HepG2 (cell line): ENCODE measurements at regions not wholly inside any gene's neighbourhood (a gene's known extent, or its start where the extent isn't known, plus 50 kb on each side); places are given as distances from the start of the nearest gene placed in this dataset.

ENCODE experiments used
- ATAC-seq: fragments of 200-7000 bp; cut with Tn5 transposase; 3 replicates; pipeline ENCODE4 v1.9.1; 2020; ENCODE audit warnings: mild to moderate bottlenecking, moderate library complexity
- BruUV-seq: library from RNA; stranded (reverse); fragments of 400-500 nt; replicated peaks from 2 replicates; lab custom pipeline; 2021; lab: Mats Ljungman, UMichigan
- CTCF ChIA-PET: fragments of 300-600 bp; formaldehyde crosslinking; extraction: SDS; loops from one replicate; lab custom pipeline; 2021; ENCODE audit warnings: low total read pairs, inconsistent platforms, low intra/inter-chr PET ratio; lab: Yijun Ruan, JAX
- POLR2A ChIA-PET: fragments of 350-600 bp; sonication (Branson Sonifier 250); formaldehyde crosslinking; loops from one replicate; lab custom pipeline; 2020; ENCODE audit warnings: antibody characterized with exemption, inconsistent platforms; lab: Yijun Ruan, JAX
- DNase-seq: peaks from one replicate; pipeline ENCODE4 v3.0.0-alpha.2; 2015; ENCODE audit warnings: low spot score
- FAIRE-seq: peaks from 3 replicates; lab custom pipeline; 2011; peaks lifted over from hg19 to GRCh38; lab: Jason Lieb, UNC
- H2AFZ ChIP-seq: one replicate; pipeline ENCODE4 v1.6.1; 2011; ENCODE audit warnings: low read length, inconsistent platforms
- H3K27ac ChIP-seq: fragments of 300-600 bp; 3 replicates; pipeline ENCODE4 v1.8.0; 2011; ENCODE audit warnings: mixed run types, mild to moderate bottlenecking, mixed read lengths, low read length, inconsistent platforms; ENCODE audit not compliant: insufficient read depth; ENCODE audit errors: extremely low read length
- H3K27me3 ChIP-seq, 2 experiments: fragments of 200-600 bp in 1 of 2; 2 replicates in 1 of 2; 3 replicates in 1 of 2; pipeline versions ENCODE4 v1.6.0 to v1.8.0; 2011; ENCODE audit warnings: low read length in 2 of 2, mild to moderate bottlenecking in 2 of 2, moderate library complexity in 2 of 2, inconsistent platforms in 1 of 2; ENCODE audit not compliant: insufficient read depth in 2 of 2, control insufficient read depth in 1 of 2
- H3K36me3 ChIP-seq, 2 experiments: fragments of 200-600 bp in 1 of 2; replicated peaks in 1 of 2; 2 replicates in 1 of 2; 3 replicates in 1 of 2; pipeline versions ENCODE4 v1.5.1 to v1.8.0; 2011; ENCODE audit warnings: low read length in 2 of 2, inconsistent platforms in 1 of 2; ENCODE audit not compliant: insufficient read depth in 2 of 2, control insufficient read depth in 1 of 2
- H3K4me1 ChIP-seq: 2 replicates; pipeline ENCODE4 v1.5.1; 2012; ENCODE audit warnings: low read length, inconsistent platforms; ENCODE audit not compliant: insufficient read depth
- H3K4me2 ChIP-seq: 2 replicates; pipeline ENCODE4 v1.6.0; 2011; ENCODE audit warnings: low read depth, low read length, inconsistent platforms
- H3K4me3 ChIP-seq, 3 experiments: fragments of 200-600 bp in 1 of 3; sonication (generic), shearing (Covaris generic) in 1 of 3; replicated peaks in 1 of 3; 2 replicates each; pipeline ENCODE4 v1.5.1; 2011 to 2016; ENCODE audit warnings: low read length in 3 of 3, inconsistent platforms in 2 of 3, low read depth in 2 of 3, mild to moderate bottlenecking in 2 of 3, control low read depth in 1 of 3, mixed read lengths in 1 of 3; ENCODE audit not compliant: insufficient read depth in 1 of 3
- H3K79me2 ChIP-seq: one replicate; pipeline ENCODE4 v1.6.1; 2011; ENCODE audit warnings: low read length, inconsistent platforms; ENCODE audit not compliant: insufficient read depth
- H3K9ac ChIP-seq: 2 replicates; pipeline ENCODE4 v1.6.0; 2011; ENCODE audit warnings: mild to moderate bottlenecking, low read depth, low read length, inconsistent platforms; ENCODE audit not compliant: insufficient read depth
- H3K9me3 ChIP-seq: 2 replicates; pipeline ENCODE4 v1.5.1; 2012; ENCODE audit warnings: mild to moderate bottlenecking, low read length
- H4K20me1 ChIP-seq: 2 replicates; pipeline ENCODE4 v1.6.0; 2011; ENCODE audit warnings: inconsistent platforms, mild to moderate bottlenecking, low read length, moderate library complexity; ENCODE audit not compliant: insufficient read depth
- ELF1 ChIP-seq: sonication (generic); formaldehyde crosslinking; IDR thresholded peaks from 2 replicates; pipeline ENCODE4 v1.4.0; 2020; ENCODE audit warnings: missing genetic modification reagents
- KAT2B ChIP-seq: fragments of 150-350 bp; IDR thresholded peaks from 2 replicates; pipeline ENCODE4 v1.6.1; 2014; ENCODE audit warnings: low read depth, low read length, borderline replicate concordance
- NFKB2 ChIP-seq: sonication (generic); formaldehyde crosslinking; IDR thresholded peaks from 2 replicates; pipeline ENCODE4 v1.4.0; 2020; ENCODE audit warnings: missing genetic modification reagents, borderline replicate concordance
- RAD51 ChIP-seq: fragments of 450-650 bp; IDR thresholded peaks from 2 replicates; pipeline ENCODE4 v1.6.1; 2016; ENCODE audit warnings: borderline replicate concordance
- USF2 ChIP-seq, 2 experiments: sonication (generic) in 1 of 2; formaldehyde crosslinking in 1 of 2; IDR thresholded peaks; 2 replicates each; pipeline versions ENCODE4 v1.5.1 to v1.6.1; 2011 to 2020; ENCODE audit warnings: borderline replicate concordance in 1 of 2, low read depth in 1 of 2, low read length in 1 of 2, mild to moderate bottlenecking in 1 of 2, missing genetic modification reagents in 1 of 2, moderate library complexity in 1 of 2
- ZFP1 ChIP-seq: IDR thresholded peaks from 2 replicates; pipeline ENCODE4 v1.6.1; 2016
- WGBS: methylation state at CpG from one replicate; pipeline ENCODE4 v1.1.6; 2017; ENCODE audit warnings: low lambda C conversion rate; 5-methylcytosine and 5-hydroxymethylcytosine counted together
- in situ Hi-C: cut with HindIII; loops from 2 replicates; pipeline ENCODE4 v1.10.0; 2017; ENCODE audit warnings: low pct_unique_long_range_greater_than_20kb; ENCODE audit not compliant: extremely low pct_ligation_motif_present
- intact Hi-C: fragments of 100-400 bp; cut with micrococcal nuclease; formaldehyde crosslinking; loops from one replicate; pipeline ENCODE4 v1.10.0; 2022; ENCODE audit not compliant: unreplicated experiment
- TF ChIP-seq, protein P1 (sequence below): sonication (generic); formaldehyde crosslinking; IDR thresholded peaks from 2 replicates; pipeline ENCODE4 v1.5.1; 2020; ENCODE audit warnings: missing genetic modification reagents, mild to moderate bottlenecking, borderline replicate concordance
- TF ChIP-seq, protein P2 (sequence below): sonication (generic); formaldehyde crosslinking; IDR thresholded peaks from 2 replicates; pipeline ENCODE4 v1.8.1; 2022; ENCODE audit warnings: low read depth, mild to moderate bottlenecking, missing genetic modification reagents

DNA sequence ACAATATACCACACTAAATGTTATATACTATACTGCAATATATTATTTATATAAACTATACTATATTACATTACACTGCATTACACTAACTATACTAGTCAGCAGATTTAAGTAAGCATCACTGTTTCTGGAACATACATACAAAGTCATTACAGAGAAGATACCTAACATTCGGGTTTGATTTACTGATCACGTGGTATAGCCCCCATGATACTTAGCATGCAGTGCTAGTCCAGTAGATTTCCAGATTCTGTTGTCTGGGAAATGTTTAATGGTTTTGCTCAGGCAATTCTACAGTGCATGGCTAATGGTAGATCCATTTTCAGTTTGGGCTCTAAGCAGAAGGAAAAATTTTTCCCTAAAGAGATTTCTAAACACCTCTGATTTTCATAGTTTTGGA, 403.7 kb upstream of the TMTC1 start:
- Histone ChIP-seq H2AFZ (no peak overlapping the region), H3K27ac (no peak overlapping the region), H3K36me3 (no peaks in the 10 kb centered on the region), H3K9me3 (no peaks in the 10 kb centered on the region), H3K4me3 (no peak overlapping the region), H3K4me1 (no peaks in the 10 kb centered on the region), H4K20me1 (no peaks in the 10 kb centered on the region)
- no TSS peak for BruUV-seq
- POLR2A ChIA-PET: no interaction called here
- 0% methylated on average over 2 of the region's 2 CpGs for WGBS
- ATAC-seq: no peak
- DNase-seq: no peak
- no peak for TF ChIP-seq ELF1 (CRISPR knock-in tag)
- TF ChIP-seq NFKB2 (CRISPR knock-in tag): no peak
- peak; percentile 65; the same call in 1 of the 2 replicates for TF ChIP-seq RAD51
- TF ChIP-seq USF2 (IDR thresholded peaks at IDR 0.05; ENCODE audit: low read depth, low read length): 0 out of 2 replicates have a peak, but pooled peaks have one; percentile 27
- TF ChIP-seq USF2 (CRISPR knock-in tag; IDR thresholded peaks at IDR 0.05; ENCODE audit: borderline replicate concordance): no peak
- TF ChIP-seq, all 625 proteins: peak for 2
- no peaks in the 10 kb centered on the region for H3K27me3 ChIP-seq
- no peak overlapping the region for H3K9ac ChIP-seq
- H3K79me2 ChIP-seq: no peaks in the 10 kb centered on the region
- FAIRE-seq: no peak
- CTCF ChIA-PET: no interaction called here
- intact Hi-C loops (no loop called here), in situ Hi-C loops (no loop called here)
- H3K4me2 ChIP-seq: no peak overlapping the region

- Histone ChIP-seq H3K9ac (no peak overlapping the region), H3K4me2 (no peak overlapping the region), H2AFZ (no peak overlapping the region), H3K4me1 (no peaks in the 10 kb centered on the region), H3K79me2 (no peaks in the 10 kb centered on the region), H3K27ac (no peak overlapping the region), H3K9me3 (no peaks in the 10 kb centered on the region), H3K27me3 (no peaks in the 10 kb centered on the region), H3K4me3 (no peak overlapping the region), H4K20me1 (no peaks in the 10 kb centered on the region), H3K36me3 (no peaks in the 10 kb centered on the region)
- intact Hi-C loops: no loop called here
- POLR2A ChIA-PET: no interaction called here
- FAIRE-seq (no peak), DNase-seq (no peak), ATAC-seq (no peak)
- no TSS peak for BruUV-seq
- in situ Hi-C loops: no loop called here
- CTCF ChIA-PET: no interaction called here
- 0% methylated on average over 1 of the region's 1 CpG for WGBS
- TF ChIP-seq ZFP1 (CRISPR knock-in tag): no peak
- TF ChIP-seq, protein P1, sequence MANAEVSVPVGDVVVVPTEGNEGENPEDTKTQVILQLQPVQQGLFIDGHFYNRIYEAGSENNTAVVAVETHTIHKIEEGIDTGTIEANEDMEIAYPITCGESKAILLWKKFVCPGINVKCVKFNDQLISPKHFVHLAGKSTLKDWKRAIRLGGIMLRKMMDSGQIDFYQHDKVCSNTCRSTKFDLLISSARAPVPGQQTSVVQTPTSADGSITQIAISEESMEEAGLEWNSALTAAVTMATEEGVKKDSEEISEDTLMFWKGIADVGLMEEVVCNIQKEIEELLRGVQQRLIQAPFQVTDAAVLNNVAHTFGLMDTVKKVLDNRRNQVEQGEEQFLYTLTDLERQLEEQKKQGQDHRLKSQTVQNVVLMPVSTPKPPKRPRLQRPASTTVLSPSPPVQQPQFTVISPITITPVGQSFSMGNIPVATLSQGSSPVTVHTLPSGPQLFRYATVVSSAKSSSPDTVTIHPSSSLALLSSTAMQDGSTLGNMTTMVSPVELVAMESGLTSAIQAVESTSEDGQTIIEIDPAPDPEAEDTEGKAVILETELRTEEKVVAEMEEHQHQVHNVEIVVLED (CRISPR knock-in tag): no peak
- TF ChIP-seq KAT2B: no peak
- TF ChIP-seq, protein P2, sequence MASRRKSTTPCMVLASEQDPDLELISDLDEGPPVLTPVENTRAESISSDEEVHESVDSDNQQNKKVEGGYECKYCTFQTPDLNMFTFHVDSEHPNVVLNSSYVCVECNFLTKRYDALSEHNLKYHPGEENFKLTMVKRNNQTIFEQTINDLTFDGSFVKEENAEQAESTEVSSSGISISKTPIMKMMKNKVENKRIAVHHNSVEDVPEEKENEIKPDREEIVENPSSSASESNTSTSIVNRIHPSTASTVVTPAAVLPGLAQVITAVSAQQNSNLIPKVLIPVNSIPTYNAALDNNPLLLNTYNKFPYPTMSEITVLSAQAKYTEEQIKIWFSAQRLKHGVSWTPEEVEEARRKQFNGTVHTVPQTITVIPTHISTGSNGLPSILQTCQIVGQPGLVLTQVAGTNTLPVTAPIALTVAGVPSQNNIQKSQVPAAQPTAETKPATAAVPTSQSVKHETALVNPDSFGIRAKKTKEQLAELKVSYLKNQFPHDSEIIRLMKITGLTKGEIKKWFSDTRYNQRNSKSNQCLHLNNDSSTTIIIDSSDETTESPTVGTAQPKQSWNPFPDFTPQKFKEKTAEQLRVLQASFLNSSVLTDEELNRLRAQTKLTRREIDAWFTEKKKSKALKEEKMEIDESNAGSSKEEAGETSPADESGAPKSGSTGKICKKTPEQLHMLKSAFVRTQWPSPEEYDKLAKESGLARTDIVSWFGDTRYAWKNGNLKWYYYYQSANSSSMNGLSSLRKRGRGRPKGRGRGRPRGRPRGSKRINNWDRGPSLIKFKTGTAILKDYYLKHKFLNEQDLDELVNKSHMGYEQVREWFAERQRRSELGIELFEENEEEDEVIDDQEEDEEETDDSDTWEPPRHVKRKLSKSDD: no peak
Observed at GRCh38 chr12:30181334-30181733, 397.6 kb upstream of the TMTC1 start.
